Daoy (cell line): ENCODE measurements at regions not wholly inside any gene's neighbourhood (a gene's known extent, or its start where the extent isn't known, plus 50 kb on each side); places are given as distances from the start of the nearest gene placed in this dataset.
"Not testable (repeated sequence)": the region's sequence is repeated elsewhere in the genome, so short reads cannot be mapped to it uniquely, and the experiment has no call there.

Experiments used
- DNase-seq: peaks from one replicate; pipeline ENCODE4 v3.0.0-alpha.2; 2015; ENCODE audit warnings: low read depth

GRCh38 chr3:5476403-5476802 is 288.9 kb downstream of the EDEM1 start:
- DNase-seq = no peak

- no peak for DNase-seq
Observed at GRCh38 chr3:5479229-5479799, 291.8 kb downstream of the EDEM1 start.

GRCh38 chr3:5480190-5480589 is 292.7 kb downstream of the EDEM1 start:
- no peak for DNase-seq

- no peak for DNase-seq
Observed at GRCh38 chr3:5485427-5485826, 297.9 kb downstream of the EDEM1 start.

GRCh38 chr3:5488771-5489170 is 301.3 kb downstream of the EDEM1 start:
- DNase-seq = no peak

GRCh38 chr3:5489536-5489935 is 302.0 kb downstream of the EDEM1 start:
- no peak for DNase-seq

- DNase-seq = no peak
Observed at GRCh38 chr3:5494905-5495519, 307.5 kb downstream of the EDEM1 start.

GRCh38 chr3:5497497-5497896 is 310.0 kb downstream of the EDEM1 start:
- no peak for DNase-seq

- no peak for DNase-seq
Observed at GRCh38 chr3:5498981-5499380, 311.5 kb downstream of the EDEM1 start.

GRCh38 chr3:5499404-5499803 is 311.9 kb downstream of the EDEM1 start:
- DNase-seq = no peak

- DNase-seq = no peak
Observed at GRCh38 chr3:5503136-5503535, 315.6 kb downstream of the EDEM1 start.

GRCh38 chr3:5504135-5504534 is 316.6 kb downstream of the EDEM1 start:
- DNase-seq = no peak

GRCh38 chr3:5505163-5505562 is 317.7 kb downstream of the EDEM1 start:
- DNase-seq = no peak

- no peak for DNase-seq
Observed at GRCh38 chr3:5505997-5506396, 318.5 kb downstream of the EDEM1 start.

GRCh38 chr3:5508860-5509259 is 321.4 kb downstream of the EDEM1 start:
- not testable (repeated sequence) for DNase-seq

- no peak for DNase-seq
Observed at GRCh38 chr3:5510300-5510699, 322.8 kb downstream of the EDEM1 start.

- DNase-seq = no peak
Observed at GRCh38 chr3:5517921-5518320, 330.4 kb downstream of the EDEM1 start.

- no peak for DNase-seq
Observed at GRCh38 chr3:5520237-5520636, 332.7 kb downstream of the EDEM1 start.

- DNase-seq = no peak
Observed at GRCh38 chr3:5523125-5523524, 335.6 kb downstream of the EDEM1 start.

GRCh38 chr3:5531039-5531438 is 343.5 kb downstream of the EDEM1 start:
- DNase-seq = no peak

- DNase-seq = no peak
Observed at GRCh38 chr3:5531741-5532290, 344.3 kb downstream of the EDEM1 start.

- no peak for DNase-seq
Observed at GRCh38 chr3:5540532-5540931, 353.0 kb downstream of the EDEM1 start.

GRCh38 chr3:5542472-5542871 is 355.0 kb downstream of the EDEM1 start:
- no peak for DNase-seq

- no peak for DNase-seq
Observed at GRCh38 chr3:5543047-5543446, 355.5 kb downstream of the EDEM1 start.
